PC-9 (cell line): ENCODE measurements at regions not wholly inside any gene's neighbourhood (a gene's known extent, or its start where the extent isn't known, plus 50 kb on each side); places are given as distances from the start of the nearest gene placed in this dataset.

ENCODE experiments used
- EZH2 ChIP-seq: fragments of 200-600 bp; sonication (generic); IDR thresholded peaks from 2 replicates; pipeline ENCODE4 v1.8.0; 2017; ENCODE audit warnings: antibody characterized with exemption, low read depth
- TF ChIP-seq, protein P1 (sequence below): fragments of 200-600 bp; sonication (generic); conservative IDR thresholded peaks from 2 replicates; pipeline ENCODE4 v1.6.1; 2017; ENCODE audit warnings: mixed run types, antibody characterized with exemption, mild to moderate bottlenecking, moderate library complexity

DNA sequence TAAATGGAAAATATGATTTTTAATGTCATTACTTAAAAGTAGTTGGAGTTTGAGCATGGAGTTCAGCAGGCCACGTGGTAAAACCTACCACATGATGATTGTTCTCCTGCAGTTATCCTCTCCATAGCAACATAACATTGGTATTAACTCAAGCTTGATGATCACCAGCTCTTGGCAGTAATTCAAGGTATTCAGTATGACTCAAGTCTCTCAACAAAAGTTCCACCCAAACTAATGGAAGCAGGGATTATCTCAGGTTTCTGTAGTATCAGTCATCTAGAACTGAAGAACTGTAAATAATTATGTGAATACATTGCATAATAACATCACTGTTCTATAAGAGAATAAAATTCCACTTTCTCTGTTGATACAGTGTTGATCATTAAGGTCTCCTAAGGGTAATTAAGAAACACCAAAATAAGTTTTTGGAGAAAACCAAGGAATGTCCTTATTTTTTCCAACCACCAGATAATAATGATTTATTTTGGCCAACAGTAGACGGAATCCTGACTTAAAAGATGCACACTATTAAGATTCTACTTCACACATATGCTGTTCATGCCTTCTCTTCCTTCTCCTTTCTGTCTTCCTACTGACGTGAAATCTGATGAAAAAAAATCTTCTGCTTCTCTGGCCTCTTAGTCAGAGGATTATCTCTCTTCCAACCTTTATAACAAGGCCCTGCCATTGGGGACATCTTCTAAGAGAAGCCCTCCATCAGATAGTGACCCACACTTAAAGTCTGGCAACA is 1092.3 kb downstream of the EFNB2 start:
- TF ChIP-seq, protein P1, sequence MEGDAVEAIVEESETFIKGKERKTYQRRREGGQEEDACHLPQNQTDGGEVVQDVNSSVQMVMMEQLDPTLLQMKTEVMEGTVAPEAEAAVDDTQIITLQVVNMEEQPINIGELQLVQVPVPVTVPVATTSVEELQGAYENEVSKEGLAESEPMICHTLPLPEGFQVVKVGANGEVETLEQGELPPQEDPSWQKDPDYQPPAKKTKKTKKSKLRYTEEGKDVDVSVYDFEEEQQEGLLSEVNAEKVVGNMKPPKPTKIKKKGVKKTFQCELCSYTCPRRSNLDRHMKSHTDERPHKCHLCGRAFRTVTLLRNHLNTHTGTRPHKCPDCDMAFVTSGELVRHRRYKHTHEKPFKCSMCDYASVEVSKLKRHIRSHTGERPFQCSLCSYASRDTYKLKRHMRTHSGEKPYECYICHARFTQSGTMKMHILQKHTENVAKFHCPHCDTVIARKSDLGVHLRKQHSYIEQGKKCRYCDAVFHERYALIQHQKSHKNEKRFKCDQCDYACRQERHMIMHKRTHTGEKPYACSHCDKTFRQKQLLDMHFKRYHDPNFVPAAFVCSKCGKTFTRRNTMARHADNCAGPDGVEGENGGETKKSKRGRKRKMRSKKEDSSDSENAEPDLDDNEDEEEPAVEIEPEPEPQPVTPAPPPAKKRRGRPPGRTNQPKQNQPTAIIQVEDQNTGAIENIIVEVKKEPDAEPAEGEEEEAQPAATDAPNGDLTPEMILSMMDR: no peak
- no peak for TF ChIP-seq EZH2
